Retinal pigment epithelial cell (primary cell): ENCODE measurements at regions not wholly inside any gene's neighbourhood (a gene's known extent, or its start where the extent isn't known, plus 50 kb on each side); places are given as distances from the start of the nearest gene placed in this dataset.
A peak's percentile ranks its signal among the peaks of the same experiment; 100 is the strongest.

Source experiments
- DNase-seq: peaks from one replicate; pipeline ENCODE4 v3.0.0-alpha.2; 2010; ENCODE audit warnings: low read depth
- H3K4me3 ChIP-seq: 2 replicates; pipeline ENCODE4 v1.5.1; 2011; ENCODE audit warnings: mild to moderate bottlenecking, low read length, control low read depth, moderate library complexity
- TF ChIP-seq, protein P1 (sequence below): conservative IDR thresholded peaks from 2 replicates; pipeline ENCODE4 v1.5.1; 2011; ENCODE audit warnings: low read depth, low read length, control low read depth, inconsistent platforms

DNA sequence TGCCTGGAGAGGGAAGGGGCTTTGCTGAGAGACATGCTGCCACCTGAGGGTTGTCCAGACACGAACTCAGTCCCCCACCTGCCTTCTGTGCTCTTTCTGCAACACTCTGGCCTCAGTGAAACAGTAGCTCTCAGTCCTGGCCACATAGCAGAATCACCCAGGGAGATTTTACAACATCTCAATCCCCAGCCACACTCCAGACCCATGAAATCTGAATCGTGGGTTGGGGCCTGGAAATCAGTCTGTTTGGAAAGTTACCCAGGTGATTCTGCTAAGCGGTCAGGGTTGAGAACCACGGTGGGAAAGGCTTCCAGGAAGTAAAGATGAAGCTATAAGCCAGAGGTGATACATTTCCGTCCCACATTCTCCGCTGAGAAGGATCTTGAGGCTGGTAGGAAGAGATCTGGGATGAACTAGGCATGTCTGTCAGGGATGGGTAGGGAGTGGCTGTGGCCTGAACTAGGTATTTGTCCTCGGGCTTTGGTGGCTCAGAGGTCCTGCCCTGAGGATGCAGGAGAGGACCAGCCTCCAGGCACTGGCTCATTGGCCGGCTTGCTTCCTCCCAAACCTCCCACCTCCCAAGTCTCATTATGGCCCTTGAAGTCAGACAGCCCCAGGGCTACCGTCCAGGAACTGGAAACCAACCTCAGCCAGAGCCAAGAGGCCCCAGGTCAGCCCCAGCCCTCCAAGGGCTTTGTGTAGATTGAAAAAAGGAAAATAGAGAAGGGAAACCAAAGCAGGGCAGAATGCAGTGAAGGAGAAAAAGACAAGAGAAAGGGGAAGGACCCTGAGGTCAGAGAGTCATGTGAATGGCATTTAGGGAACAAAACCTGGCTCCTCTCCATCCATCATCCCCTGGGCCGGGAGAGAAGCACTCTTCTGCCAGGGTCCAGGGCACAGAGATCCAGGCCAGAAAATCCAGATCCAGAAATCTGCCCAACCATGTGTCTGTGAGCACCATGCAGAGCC is 119.6 kb downstream of the ZFP36L2 start:
- no peak overlapping the region for H3K4me3 ChIP-seq
- DNase-seq, result no peak
- TF ChIP-seq, protein P1, sequence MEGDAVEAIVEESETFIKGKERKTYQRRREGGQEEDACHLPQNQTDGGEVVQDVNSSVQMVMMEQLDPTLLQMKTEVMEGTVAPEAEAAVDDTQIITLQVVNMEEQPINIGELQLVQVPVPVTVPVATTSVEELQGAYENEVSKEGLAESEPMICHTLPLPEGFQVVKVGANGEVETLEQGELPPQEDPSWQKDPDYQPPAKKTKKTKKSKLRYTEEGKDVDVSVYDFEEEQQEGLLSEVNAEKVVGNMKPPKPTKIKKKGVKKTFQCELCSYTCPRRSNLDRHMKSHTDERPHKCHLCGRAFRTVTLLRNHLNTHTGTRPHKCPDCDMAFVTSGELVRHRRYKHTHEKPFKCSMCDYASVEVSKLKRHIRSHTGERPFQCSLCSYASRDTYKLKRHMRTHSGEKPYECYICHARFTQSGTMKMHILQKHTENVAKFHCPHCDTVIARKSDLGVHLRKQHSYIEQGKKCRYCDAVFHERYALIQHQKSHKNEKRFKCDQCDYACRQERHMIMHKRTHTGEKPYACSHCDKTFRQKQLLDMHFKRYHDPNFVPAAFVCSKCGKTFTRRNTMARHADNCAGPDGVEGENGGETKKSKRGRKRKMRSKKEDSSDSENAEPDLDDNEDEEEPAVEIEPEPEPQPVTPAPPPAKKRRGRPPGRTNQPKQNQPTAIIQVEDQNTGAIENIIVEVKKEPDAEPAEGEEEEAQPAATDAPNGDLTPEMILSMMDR, result no peak

DNA sequence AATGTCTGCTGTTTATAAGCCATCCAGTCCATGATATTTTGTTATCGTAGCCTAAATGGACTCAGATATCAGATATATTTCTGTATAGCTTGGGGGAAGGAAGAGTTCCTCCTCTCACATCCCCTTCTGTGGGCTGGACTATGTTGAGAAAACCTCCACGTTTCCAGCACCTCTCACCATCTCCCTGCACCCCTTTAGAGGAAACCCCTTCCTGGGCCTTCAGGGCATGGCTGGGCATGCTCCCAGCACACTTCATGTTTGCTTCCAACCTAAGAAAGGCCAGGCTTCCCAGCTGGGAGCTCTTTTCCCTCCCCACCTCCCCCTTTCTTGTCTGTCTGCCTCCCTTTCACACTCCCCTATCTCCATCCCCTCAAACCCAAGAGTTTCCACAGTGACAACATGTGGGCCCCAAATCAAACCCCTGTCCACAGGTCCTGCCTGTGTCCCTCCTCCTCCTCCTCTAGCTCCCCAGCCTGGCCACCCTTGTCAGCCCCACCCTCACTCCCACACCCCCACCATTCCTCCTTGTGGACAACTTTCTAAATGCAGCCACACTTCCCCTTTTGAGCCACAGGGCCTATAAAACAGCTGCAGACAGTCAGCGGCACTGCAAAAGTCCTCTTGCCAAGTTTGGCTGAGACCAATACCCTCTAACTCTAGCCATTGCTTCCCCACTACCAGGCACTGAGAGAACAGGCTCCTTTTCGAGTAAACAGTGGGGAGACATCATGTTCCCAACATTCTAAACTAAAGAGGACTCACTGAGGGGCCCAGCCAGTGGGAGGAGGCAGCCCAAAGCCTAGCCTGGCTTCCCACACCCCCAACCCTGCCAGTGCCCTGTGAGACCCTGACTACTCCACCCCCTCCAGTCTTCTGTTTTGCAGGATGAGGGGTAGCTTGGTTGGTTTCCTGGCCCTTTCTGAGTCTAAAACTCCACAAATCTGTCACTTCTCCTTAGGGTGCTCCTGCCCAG is 120.5 kb downstream of the ZFP36L2 start:
- TF ChIP-seq, protein P1, result peak; percentile 42
- DNase-seq, result no peak
- H3K4me3 ChIP-seq, result no peak overlapping the region

DNA sequence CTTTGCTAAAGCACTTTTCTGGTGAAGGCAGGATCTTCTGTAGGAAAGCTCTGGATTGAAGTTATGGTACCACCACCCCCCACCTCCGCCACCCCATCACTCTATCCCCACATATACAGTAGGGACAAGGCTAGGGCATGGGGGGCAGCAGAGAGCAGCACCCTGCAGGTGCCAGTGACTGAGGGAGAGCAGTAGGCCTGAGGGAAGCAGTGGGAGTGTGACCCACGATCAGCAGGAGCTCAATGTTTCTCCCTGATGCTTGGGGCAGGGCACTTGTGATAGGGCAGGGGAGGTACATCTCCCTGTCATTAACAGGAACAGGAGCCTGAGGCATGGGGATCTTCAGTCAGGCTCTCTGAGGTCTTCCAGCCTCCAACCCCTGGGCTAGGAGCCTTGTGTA is 121.6 kb downstream of the ZFP36L2 start:
- TF ChIP-seq, protein P1, result no peak
- no peak overlapping the region for H3K4me3 ChIP-seq
- no peak for DNase-seq

DNA sequence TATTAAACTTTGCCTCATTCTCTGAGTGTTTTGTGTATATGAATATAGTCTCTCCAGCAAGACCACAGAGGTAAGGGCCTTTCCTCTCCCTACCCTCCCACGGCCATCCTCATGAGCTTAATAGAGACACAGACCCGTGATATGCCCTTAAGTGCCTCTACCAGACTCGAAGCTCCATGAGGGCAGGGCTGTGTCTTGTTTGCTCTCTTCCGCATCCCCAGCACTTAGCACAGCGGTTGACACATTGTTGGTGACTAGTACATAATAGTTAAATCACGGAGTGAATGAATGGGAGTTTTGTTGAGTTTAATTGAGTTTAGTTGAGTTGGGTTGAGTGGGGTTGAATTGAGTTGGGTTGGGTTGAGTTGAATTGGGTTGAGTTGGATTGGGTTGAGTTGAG is 122.3 kb downstream of the ZFP36L2 start:
- DNase-seq, result no peak
- TF ChIP-seq, protein P1, result no peak
- no peak overlapping the region for H3K4me3 ChIP-seq

DNA sequence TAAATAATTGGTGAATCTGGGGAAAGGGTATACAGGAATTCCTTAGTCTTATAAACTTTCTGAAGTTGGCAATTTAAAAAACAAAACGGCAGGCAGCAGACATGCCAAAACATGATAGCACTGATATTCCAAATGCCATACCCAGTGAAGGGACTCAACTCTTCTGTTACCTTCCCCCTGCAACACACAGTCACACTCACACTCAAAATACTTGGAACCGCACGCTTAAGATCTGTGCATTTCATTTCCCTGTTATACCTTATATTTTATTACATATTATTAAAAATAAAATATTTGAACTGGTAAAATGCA is 123.4 kb downstream of the ZFP36L2 start:
- no peak overlapping the region for H3K4me3 ChIP-seq
- DNase-seq, result no peak
- TF ChIP-seq, protein P1, result no peak

DNA sequence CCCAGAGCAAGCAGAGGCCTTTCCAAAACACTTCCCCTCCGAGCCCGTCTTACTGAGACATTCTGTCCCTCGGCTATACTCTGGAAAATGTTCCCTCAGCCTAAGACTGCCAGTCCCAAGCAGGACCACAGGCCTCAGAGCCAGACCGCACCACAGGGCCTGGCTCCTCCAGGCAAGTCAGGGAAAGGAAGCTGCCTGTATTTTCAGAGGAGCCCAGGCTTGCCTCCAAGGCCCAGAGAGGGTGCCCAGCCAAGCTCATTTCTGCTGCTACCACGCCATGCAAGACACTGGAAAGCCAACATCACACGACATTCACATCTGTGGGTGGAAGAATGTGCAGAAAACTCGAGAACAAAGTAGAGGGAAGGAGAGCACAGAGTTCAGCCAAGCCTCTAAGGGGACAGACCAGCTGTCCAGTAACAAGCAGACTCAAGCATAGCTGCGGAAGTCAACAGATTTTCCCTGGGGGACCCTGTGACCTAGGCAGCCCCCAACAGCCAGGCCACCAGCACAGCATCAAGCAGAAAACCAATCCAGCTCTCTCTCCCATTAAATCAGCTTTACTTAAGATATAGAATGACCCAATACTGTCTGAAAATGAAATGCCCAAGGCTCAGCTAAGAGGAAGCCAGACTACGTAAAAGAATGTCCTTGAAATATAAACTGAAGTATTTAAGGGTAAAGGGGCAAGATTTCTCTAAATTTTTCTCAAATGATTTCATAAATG is 123.9 kb downstream of the ZFP36L2 start:
- TF ChIP-seq, protein P1, result no peak
- no peak overlapping the region for H3K4me3 ChIP-seq
- no peak for DNase-seq
